Spleen (tissue), 7 donors: ENCODE measurements at regions not wholly inside any gene's neighbourhood (a gene's known extent, or its start where the extent isn't known, plus 50 kb on each side); places are given as distances from the start of the nearest gene placed in this dataset.

Source experiments
- CTCF ChIP-seq, 11 experiments: fragments of 200-600 bp in 7 of 11; fragments of 450-650 bp in 4 of 11; sonication (generic) in 4 of 11; IDR thresholded peaks in 8 of 11; conservative IDR thresholded peaks in 3 of 11; 1 replicate in 7 of 11; 2 replicates in 4 of 11; pipeline versions ENCODE4 v1.4.0 to v1.8.0; 2016 to 2021; ENCODE audit warnings: antibody characterized with exemption in 11 of 11, inconsistent platforms in 4 of 11, mild to moderate bottlenecking in 1 of 11
- POLR2A ChIP-seq, 3 donors: fragments of 450-650 bp; IDR thresholded peaks; one replicate each; pipeline ENCODE4 v1.5.1; 2017; ENCODE audit warnings: antibody characterized with exemption in 3 of 3, mild to moderate bottlenecking in 1 of 3
- POLR2AphosphoS5 ChIP-seq, 3 donors: sonication (generic); formaldehyde crosslinking; IDR thresholded peaks; one replicate each; pipeline ENCODE4 v1.5.1; 2017; ENCODE audit warnings: antibody characterized with exemption in 3 of 3
- donor health status: DM: no; HTN: no; CAD: no; lungs with moderate emphysema.
- donor health status: DM: no; HTN: no; CAD: no.
- donor health status: DM: no; HTN: no; CAD: no.

- TF ChIP-seq POLR2AphosphoS5 (IDR thresholded peaks at IDR 0.05) (no peak), CTCF (IDR thresholded peaks at IDR 0.05 in 8 of 11, conservative IDR thresholded peaks at IDR 0.05 in 3 of 11) (no peak), POLR2A (IDR thresholded peaks at IDR 0.05) (no peak)
These were observed 756.5 kb downstream of the C4orf33 start for GRCh38 chr4:129852434-129852833.
